ENCODE measurements at regions not wholly inside any gene's neighbourhood (a gene's known extent, or its start where the extent isn't known, plus 50 kb on each side); places are given as distances from the start of the nearest gene placed in this dataset.
A peak's percentile ranks its signal among the peaks of the same experiment; 100 is the strongest.

DNA sequence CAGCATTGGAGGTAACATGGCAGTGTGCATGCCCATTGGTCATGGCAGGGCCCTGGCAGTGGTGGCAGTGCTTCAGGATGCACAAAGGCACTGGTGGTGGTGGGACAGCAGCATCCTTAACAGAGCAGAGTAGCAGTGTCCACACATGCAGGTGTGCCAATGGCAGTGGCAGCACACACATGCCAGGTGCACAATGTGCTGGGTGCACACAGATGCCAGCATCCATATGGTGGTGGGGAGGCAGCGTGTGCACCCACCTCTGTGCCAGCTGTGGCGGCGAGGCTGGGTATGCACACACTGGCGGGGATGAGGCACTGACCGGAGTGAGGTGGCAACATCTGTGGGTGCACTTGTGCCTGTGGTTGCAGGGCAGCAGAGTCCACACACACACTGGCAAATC lies 150.6 kb downstream of the SI start:
- Mint-ChIP-seq H3K36me3 (ENCODE audit: low read depth) (no peaks in the 10 kb centered on the region), H3K27ac (ENCODE audit: unreplicated experiment) (peak overlapping the region; percentile 35), H3K4me3 (no peak overlapping the region), H3K4me1 (no peaks in the 10 kb centered on the region), H3K27me3 (ENCODE audit: low read depth) (no peaks in the 10 kb centered on the region), H3K9me3 (peaks cover 4% of the 10 kb centered on the region)
- DNase-seq (ENCODE audit: low read depth, low spot score): no peak
- TF ChIP-seq, protein P1, sequence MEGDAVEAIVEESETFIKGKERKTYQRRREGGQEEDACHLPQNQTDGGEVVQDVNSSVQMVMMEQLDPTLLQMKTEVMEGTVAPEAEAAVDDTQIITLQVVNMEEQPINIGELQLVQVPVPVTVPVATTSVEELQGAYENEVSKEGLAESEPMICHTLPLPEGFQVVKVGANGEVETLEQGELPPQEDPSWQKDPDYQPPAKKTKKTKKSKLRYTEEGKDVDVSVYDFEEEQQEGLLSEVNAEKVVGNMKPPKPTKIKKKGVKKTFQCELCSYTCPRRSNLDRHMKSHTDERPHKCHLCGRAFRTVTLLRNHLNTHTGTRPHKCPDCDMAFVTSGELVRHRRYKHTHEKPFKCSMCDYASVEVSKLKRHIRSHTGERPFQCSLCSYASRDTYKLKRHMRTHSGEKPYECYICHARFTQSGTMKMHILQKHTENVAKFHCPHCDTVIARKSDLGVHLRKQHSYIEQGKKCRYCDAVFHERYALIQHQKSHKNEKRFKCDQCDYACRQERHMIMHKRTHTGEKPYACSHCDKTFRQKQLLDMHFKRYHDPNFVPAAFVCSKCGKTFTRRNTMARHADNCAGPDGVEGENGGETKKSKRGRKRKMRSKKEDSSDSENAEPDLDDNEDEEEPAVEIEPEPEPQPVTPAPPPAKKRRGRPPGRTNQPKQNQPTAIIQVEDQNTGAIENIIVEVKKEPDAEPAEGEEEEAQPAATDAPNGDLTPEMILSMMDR (conservative IDR thresholded peaks at IDR 0.05): no peak

DNA sequence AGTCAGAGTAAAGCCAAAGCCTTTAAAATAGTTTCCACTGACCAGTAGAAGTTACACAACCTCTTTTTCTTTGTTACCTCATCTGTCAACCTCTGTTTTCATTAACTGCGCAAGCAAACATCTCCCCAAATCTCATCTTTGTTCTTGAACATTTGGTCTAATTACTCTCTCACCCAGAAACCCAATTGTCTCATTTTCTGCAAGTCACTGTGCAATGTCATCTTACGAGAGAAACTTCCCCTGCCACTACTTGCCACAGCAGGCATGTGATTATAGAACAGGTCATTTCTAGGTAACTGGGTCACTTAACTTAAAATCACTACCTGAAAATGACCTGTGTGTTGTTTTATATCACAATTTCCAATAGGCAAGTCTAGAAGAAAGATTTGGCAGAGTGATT lies 159.4 kb downstream of the SI start:
- TF ChIP-seq, protein P1 (conservative IDR thresholded peaks at IDR 0.05): no peak
- H3K36me3 Mint-ChIP-seq (ENCODE audit: low read depth): no peaks in the 10 kb centered on the region
- H3K9me3 Mint-ChIP-seq: no peaks in the 10 kb centered on the region
- H3K4me1 Mint-ChIP-seq: no peaks in the 10 kb centered on the region
- no peaks in the 10 kb centered on the region for H3K27me3 Mint-ChIP-seq (ENCODE audit: low read depth)
- no peak overlapping the region for H3K27ac Mint-ChIP-seq (ENCODE audit: unreplicated experiment)
- no peak for DNase-seq (ENCODE audit: low read depth, low spot score)
- H3K4me3 Mint-ChIP-seq: no peak overlapping the region

DNA sequence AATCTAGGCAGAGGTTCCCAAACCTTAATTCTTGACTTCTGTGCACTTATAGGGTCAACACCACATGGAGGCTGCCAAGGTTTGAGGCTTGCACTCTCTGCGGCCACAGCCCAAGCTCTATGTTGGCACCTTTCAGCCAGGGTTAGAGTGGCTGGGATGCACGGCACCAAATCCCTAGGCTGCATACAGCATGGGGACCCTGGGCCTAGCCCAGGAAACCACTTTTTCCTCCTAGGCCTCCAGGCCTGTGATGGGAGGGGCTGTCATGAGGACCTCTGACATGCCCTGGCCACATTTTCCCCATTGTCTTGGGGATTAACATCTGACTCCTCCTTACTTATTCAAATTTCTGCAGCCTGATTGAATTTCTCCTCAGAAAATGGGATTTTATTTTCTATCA lies 165.4 kb downstream of the SI start:
- DNase-seq (ENCODE audit: low read depth, low spot score): no peak
- Mint-ChIP-seq H3K36me3 (ENCODE audit: low read depth) (no peaks in the 10 kb centered on the region), H3K9me3 (peaks cover 13% of the 10 kb centered on the region), H3K27me3 (ENCODE audit: low read depth) (no peaks in the 10 kb centered on the region), H3K4me1 (no peaks in the 10 kb centered on the region), H3K27ac (ENCODE audit: unreplicated experiment) (no peak overlapping the region), H3K4me3 (no peak overlapping the region)
- TF ChIP-seq, protein P1 (conservative IDR thresholded peaks at IDR 0.05): no peak

DNA sequence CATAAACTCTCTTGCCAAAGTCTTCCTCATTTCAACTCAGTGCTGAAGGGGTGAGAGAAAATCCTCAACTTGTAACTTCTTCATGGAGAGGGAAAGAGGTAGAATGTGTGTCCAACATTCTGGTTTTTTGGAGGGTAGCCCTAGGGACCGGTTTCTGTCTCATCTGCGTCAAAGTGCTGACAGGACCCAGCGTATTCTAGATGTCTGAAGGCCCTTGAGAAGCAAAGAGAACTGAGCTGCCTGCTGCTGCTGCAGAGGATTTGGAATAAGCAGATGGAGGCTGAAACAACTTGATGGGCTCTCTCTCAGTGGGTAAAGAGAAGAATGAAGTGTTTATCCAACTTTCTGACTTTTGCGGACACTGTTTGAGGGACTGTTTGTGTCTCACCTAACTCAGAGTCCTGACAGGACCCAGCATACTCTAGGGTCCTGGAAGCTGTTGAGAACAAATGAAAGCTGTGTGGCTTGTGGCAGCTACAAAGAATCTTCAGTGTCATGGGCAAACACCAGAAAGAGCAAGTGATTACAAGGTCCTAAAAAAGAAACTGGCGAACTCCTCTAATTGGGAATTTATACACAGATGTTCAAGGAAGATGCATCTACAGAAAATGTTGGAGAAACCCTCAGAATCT lies 174.4 kb downstream of the SI start:
- DNase-seq (ENCODE audit: low read depth, low spot score): no peak
- Mint-ChIP-seq H3K27ac (ENCODE audit: unreplicated experiment) (no peak overlapping the region), H3K9me3 (no peaks in the 10 kb centered on the region), H3K27me3 (ENCODE audit: low read depth) (no peaks in the 10 kb centered on the region), H3K4me1 (no peaks in the 10 kb centered on the region), H3K36me3 (ENCODE audit: low read depth) (no peaks in the 10 kb centered on the region), H3K4me3 (no peak overlapping the region)
- TF ChIP-seq, protein P1 (conservative IDR thresholded peaks at IDR 0.05): no peak

DNA sequence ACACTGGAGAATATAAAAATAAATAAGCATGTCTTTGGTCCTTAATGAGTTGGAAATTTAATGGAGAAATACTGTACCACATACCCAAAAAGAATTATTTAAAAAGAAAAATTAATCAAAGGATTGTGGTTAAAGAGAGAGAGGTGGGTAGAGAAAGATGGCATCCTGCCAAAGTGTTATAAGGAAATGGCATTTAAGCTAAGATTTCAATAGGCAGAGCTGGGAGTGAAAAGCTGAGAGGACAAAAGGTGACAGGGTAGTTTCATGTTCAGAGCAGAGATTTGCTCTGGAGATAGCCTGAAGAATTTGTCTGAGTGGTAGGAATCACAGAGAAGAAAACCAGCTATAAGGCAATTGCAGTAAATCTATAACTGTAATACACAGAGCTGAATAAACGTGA lies 181.0 kb downstream of the SI start:
- Mint-ChIP-seq H3K9me3 (peaks cover 2% of the 10 kb centered on the region), H3K4me1 (no peaks in the 10 kb centered on the region), H3K27ac (ENCODE audit: unreplicated experiment) (no peak overlapping the region), H3K27me3 (ENCODE audit: low read depth) (no peaks in the 10 kb centered on the region), H3K36me3 (ENCODE audit: low read depth) (no peaks in the 10 kb centered on the region), H3K4me3 (no peak overlapping the region)
- no peak for DNase-seq (ENCODE audit: low read depth, low spot score)
- TF ChIP-seq, protein P1 (conservative IDR thresholded peaks at IDR 0.05): no peak

All from neural crest cell (in vitro differentiated cells).